ENCODE measurements at regions not wholly inside any gene's neighbourhood (a gene's known extent, or its start where the extent isn't known, plus 50 kb on each side); places are given as distances from the start of the nearest gene placed in this dataset.

- FAIRE-seq: no peak
- no peak for TF ChIP-seq ZFP41 (CRISPR knock-in tag; IDR thresholded peaks at IDR 0.05; ENCODE audit: borderline replicate concordance)
- Histone ChIP-seq H4K20me1 (ENCODE audit: insufficient read depth, low read length) (no peaks in the 10 kb centered on the region), H3K4me3 (replicated peaks in 1 of 3; ENCODE audit: insufficient read depth in 1 of 3, low read depth in 2 of 3, low read length in 3 of 3) (no peak overlapping the region), H2AFZ (ENCODE audit: low read length) (no peak overlapping the region), H3K9me3 (ENCODE audit: low read length) (no peaks in the 10 kb centered on the region), H3K4me2 (ENCODE audit: low read depth, low read length) (no peak overlapping the region), H3K27ac (ENCODE audit: extremely low read length, insufficient read depth, low read length) (no peak overlapping the region), H3K9ac (ENCODE audit: insufficient read depth, low read depth, low read length) (no peak overlapping the region), H3K36me3 (replicated peaks in 1 of 2; ENCODE audit: control insufficient read depth in 1 of 2, insufficient read depth in 2 of 2, low read length in 2 of 2) (no peaks in the 10 kb centered on the region), H3K27me3 (ENCODE audit: control insufficient read depth in 1 of 2, insufficient read depth in 2 of 2, low read length in 2 of 2) (peaks cover 7 to 29% of the 10 kb centered on the region in 2 experiments; a peak in 4 of 5 replicates), H3K79me2 (ENCODE audit: insufficient read depth, low read length) (no peaks in the 10 kb centered on the region), H3K4me1 (ENCODE audit: insufficient read depth, low read length) (peaks cover 23% of the 10 kb centered on the region)
- no peak for ATAC-seq
- WGBS (ENCODE audit: low lambda C conversion rate): 31% methylated on average over 11 of the region's 11 CpGs
- ChIA-PET POLR2A (no interaction called here), CTCF (ENCODE audit: low intra/inter-chr PET ratio, low total read pairs) (no interaction called here)
- intact Hi-C loops (cut with micrococcal nuclease; ENCODE audit: unreplicated experiment): no loop called here
- in situ Hi-C loops (cut with HindIII; ENCODE audit: extremely low pct_ligation_motif_present, low pct_unique_long_range_greater_than_20kb): no loop called here
- BruUV-seq (replicated peaks): no TSS peak
- DNase-seq (ENCODE audit: low spot score): no peak
Observed at GRCh38 chr20:47868236-47868635, 83.0 kb upstream of the SULF2 start.

GRCh38 chr20:47867831-47868230, 82.5 kb upstream of the SULF2 start:
- no peak overlapping the region for H3K4me3 ChIP-seq (replicated peaks in 1 of 3; ENCODE audit: insufficient read depth in 1 of 3, low read depth in 2 of 3, low read length in 3 of 3)
- no peaks in the 10 kb centered on the region for H3K9me3 ChIP-seq (ENCODE audit: low read length)
- ChIA-PET POLR2A (no interaction called here), CTCF (ENCODE audit: low intra/inter-chr PET ratio, low total read pairs) (no interaction called here)
- DNase-seq (ENCODE audit: low spot score): no peak
- FAIRE-seq: no peak
- H3K36me3 ChIP-seq (replicated peaks in 1 of 2; ENCODE audit: control insufficient read depth in 1 of 2, insufficient read depth in 2 of 2, low read length in 2 of 2): no peaks in the 10 kb centered on the region
- no peaks in the 10 kb centered on the region for H3K79me2 ChIP-seq (ENCODE audit: insufficient read depth, low read length)
- intact Hi-C loops (cut with micrococcal nuclease; ENCODE audit: unreplicated experiment) (no loop called here), in situ Hi-C loops (cut with HindIII; ENCODE audit: extremely low pct_ligation_motif_present, low pct_unique_long_range_greater_than_20kb) (no loop called here)
- no peak overlapping the region for H3K27ac ChIP-seq (ENCODE audit: extremely low read length, insufficient read depth, low read length)
- peaks cover 23% of the 10 kb centered on the region for H3K4me1 ChIP-seq (ENCODE audit: insufficient read depth, low read length)
- TF ChIP-seq HMG20A (CRISPR knock-in tag; IDR thresholded peaks at IDR 0.05; ENCODE audit: borderline replicate concordance) (no peak), IRF9 (CRISPR knock-in tag; IDR thresholded peaks at IDR 0.05; ENCODE audit: borderline replicate concordance) (0 out of 2 replicates have a peak, but pooled peaks have one; percentile 2)
- no peak; the same call in 2 of the 3 replicates for ATAC-seq
- H4K20me1 ChIP-seq (ENCODE audit: insufficient read depth, low read length): no peaks in the 10 kb centered on the region
- no peak overlapping the region for H2AFZ ChIP-seq (ENCODE audit: low read length)
- H3K4me2 ChIP-seq (ENCODE audit: low read depth, low read length): no peak overlapping the region
- WGBS (ENCODE audit: low lambda C conversion rate): 56% methylated on average over 15 of the region's 15 CpGs
- BruUV-seq (replicated peaks): no TSS peak
- no peak overlapping the region for H3K9ac ChIP-seq (ENCODE audit: insufficient read depth, low read depth, low read length)
- H3K27me3 ChIP-seq (ENCODE audit: control insufficient read depth in 1 of 2, insufficient read depth in 2 of 2, low read length in 2 of 2): peaks cover 7 to 25% of the 10 kb centered on the region in 2 experiments; a peak in 4 of 5 replicates
